Neural crest cell (in vitro differentiated cells): ENCODE measurements at regions not wholly inside any gene's neighbourhood (a gene's known extent, or its start where the extent isn't known, plus 50 kb on each side); places are given as distances from the start of the nearest gene placed in this dataset.

Experiments
- DNase-seq: peaks from one replicate; pipeline ENCODE4 v3.0.0; 2021; ENCODE audit warnings: low read depth, mixed read lengths, low spot score
- H3K27ac Mint-ChIP-seq: one replicate; pipeline ENCODE4 v1.8.0; 2021; ENCODE audit warnings: mild to moderate bottlenecking, mixed read lengths; ENCODE audit not compliant: unreplicated experiment
- H3K27me3 Mint-ChIP-seq: 2 replicates; pipeline ENCODE4 v1.8.0; 2021; ENCODE audit warnings: low read depth, mild to moderate bottlenecking, mixed read lengths
- H3K36me3 Mint-ChIP-seq: 2 replicates; pipeline ENCODE4 v1.8.0; 2021; ENCODE audit warnings: low read depth, mild to moderate bottlenecking, mixed read lengths
- H3K4me1 Mint-ChIP-seq: 2 replicates; pipeline ENCODE4 v1.8.0; 2021; ENCODE audit warnings: mixed read lengths
- H3K4me3 Mint-ChIP-seq: one replicate; pipeline ENCODE4 v1.8.0; 2021; ENCODE audit warnings: mild to moderate bottlenecking, mixed read lengths
- H3K9me3 Mint-ChIP-seq: 2 replicates; pipeline ENCODE4 v1.8.0; 2021; ENCODE audit warnings: mixed read lengths
- CTCF ChIP-seq: fragments of 200-600 bp; sonication (generic); conservative IDR thresholded peaks from 2 replicates; pipeline ENCODE4 v1.5.0; 2021; ENCODE audit warnings: antibody characterized with exemption, mild to moderate bottlenecking

GRCh38 chr2:155364766-155365165 lies 666.3 kb downstream of the KCNJ3 start:
- Mint-ChIP-seq H3K9me3 (no peaks in the 10 kb centered on the region), H3K27me3 (no peaks in the 10 kb centered on the region), H3K4me3 (no peak overlapping the region), H3K27ac (no peak overlapping the region), H3K4me1 (no peaks in the 10 kb centered on the region), H3K36me3 (no peaks in the 10 kb centered on the region)
- no peak for DNase-seq
- no peak for TF ChIP-seq CTCF

- no peak for TF ChIP-seq CTCF
- DNase-seq, result no peak
- Mint-ChIP-seq H3K9me3 (peaks cover 6% of the 10 kb centered on the region), H3K36me3 (no peaks in the 10 kb centered on the region), H3K27ac (no peak overlapping the region), H3K4me3 (no peak overlapping the region), H3K4me1 (no peaks in the 10 kb centered on the region), H3K27me3 (no peaks in the 10 kb centered on the region)
Measured at GRCh38 chr2:155363349-155363888, 664.9 kb downstream of the KCNJ3 start.

GRCh38 chr2:155357172-155357571 lies 658.7 kb downstream of the KCNJ3 start:
- Mint-ChIP-seq H3K27me3 (no peaks in the 10 kb centered on the region), H3K36me3 (peaks cover 2% of the 10 kb centered on the region), H3K27ac (no peak overlapping the region), H3K9me3 (peaks cover 6% of the 10 kb centered on the region), H3K4me1 (no peaks in the 10 kb centered on the region), H3K4me3 (no peak overlapping the region)
- no peak for TF ChIP-seq CTCF
- DNase-seq, result no peak

- peaks cover 2% of the 10 kb centered on the region for H3K36me3 Mint-ChIP-seq
- no peak overlapping the region for H3K4me3 Mint-ChIP-seq
- H3K27me3 Mint-ChIP-seq, result no peaks in the 10 kb centered on the region
- TF ChIP-seq CTCF, result no peak
- DNase-seq, result no peak
- H3K9me3 Mint-ChIP-seq, result peaks cover 6% of the 10 kb centered on the region
- H3K27ac Mint-ChIP-seq, result no peak overlapping the region
- no peaks in the 10 kb centered on the region for H3K4me1 Mint-ChIP-seq
Measured at GRCh38 chr2:155356250-155356649, 657.8 kb downstream of the KCNJ3 start.

DNA sequence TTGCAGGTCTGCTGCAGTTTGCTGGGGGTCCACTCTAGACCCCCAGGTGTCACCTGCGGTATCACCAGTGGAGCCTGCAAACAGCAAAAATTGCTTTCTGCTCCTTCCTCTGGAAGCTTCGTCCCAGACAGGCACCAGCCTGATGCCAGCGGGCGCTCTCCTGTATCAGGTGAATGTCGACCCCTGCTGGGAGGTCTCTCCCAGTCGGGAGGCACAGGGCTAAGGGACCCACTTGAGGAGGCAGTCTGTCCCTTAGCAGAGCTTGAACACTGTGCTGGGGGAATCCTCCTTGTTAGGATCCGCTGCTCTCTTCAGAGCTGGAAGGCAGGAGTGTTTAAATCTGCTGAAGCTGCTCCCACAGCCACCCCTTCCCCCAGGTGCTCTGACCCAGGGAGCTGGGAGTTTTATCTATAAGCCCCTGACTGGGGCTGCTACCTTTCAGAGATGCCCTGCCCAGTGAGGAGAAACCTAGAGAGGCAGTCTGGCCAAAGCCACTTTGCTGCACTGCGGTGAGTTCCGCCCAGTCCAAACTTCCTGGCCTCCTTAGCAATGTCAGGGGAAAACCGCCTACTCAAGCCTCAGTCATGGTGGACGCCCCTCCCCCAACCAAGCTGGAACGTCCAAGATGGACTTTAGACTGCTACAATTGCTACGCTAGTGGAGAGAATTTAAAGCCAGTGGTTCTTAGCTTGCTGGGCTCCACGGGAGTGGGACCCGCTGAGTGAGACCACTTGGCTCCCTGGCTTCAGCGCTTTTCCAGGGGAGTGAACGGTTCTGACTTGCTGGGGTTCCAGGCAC lies 652.5 kb downstream of the KCNJ3 start:
- Mint-ChIP-seq H3K4me3 (no peak overlapping the region), H3K27ac (no peak overlapping the region)

More for the DNA sequence above, 652.5 kb downstream of the KCNJ3 start:
- Mint-ChIP-seq H3K4me1 (no peaks in the 10 kb centered on the region), H3K9me3 (peaks cover under 1% of the 10 kb centered on the region), H3K27me3 (no peaks in the 10 kb centered on the region), H3K36me3 (no peaks in the 10 kb centered on the region)
- TF ChIP-seq CTCF, result no peak
- no peak for DNase-seq
